NCI-H748 (cell line): ENCODE measurements at regions not wholly inside any gene's neighbourhood (a gene's known extent, or its start where the extent isn't known, plus 50 kb on each side); places are given as distances from the start of the nearest gene placed in this dataset.
"Not testable (repeated sequence)": the region's sequence is repeated elsewhere in the genome, so short reads cannot be mapped to it uniquely, and the experiment has no call there.

Experiments
- DNase-seq: peaks from one replicate; lab custom pipeline; 2025; ENCODE audit not compliant: unreplicated experiment; lab: John Stamatoyannopoulos, UW

DNA sequence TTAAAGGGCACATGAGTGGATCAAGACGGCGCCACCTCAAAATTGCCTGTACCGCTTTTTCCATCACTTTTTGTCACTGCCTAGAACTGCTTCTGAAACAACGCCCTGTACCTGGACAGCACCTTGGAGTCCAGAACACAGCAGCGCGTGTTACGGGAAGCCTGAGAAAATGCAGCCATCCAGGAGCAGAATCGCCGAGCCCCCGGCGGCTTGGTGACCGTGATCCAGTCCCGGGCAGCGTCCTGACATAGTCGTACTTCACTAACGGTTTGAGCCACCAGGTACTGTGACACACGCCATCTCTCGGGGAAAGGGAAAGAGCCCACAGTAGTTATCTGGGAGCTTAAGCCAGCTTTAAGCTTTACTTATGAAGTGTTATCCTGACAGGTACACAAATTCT, 168.9 kb upstream of the SALL3 start:
- DNase-seq, result no peak

DNA sequence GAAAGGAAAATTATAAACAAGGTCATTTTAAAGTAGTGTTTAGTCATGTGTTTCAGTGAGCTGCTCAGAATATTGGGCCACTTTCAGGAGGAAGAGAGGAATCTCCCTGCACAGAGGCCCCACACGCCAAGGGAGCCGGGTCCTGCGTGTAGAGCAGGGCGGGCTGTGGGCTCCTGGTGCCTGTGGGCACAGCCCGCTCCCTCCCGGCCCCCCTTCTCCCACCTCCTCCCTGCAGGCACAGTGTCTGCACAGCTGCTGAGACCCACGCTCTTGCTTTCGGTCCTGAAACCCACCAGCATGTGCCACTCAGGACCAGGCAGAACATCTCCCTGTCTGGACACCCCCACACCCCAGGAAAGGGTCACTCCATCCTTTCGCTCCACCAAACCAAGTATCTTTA, 167.6 kb upstream of the SALL3 start:
- no peak for DNase-seq

DNA sequence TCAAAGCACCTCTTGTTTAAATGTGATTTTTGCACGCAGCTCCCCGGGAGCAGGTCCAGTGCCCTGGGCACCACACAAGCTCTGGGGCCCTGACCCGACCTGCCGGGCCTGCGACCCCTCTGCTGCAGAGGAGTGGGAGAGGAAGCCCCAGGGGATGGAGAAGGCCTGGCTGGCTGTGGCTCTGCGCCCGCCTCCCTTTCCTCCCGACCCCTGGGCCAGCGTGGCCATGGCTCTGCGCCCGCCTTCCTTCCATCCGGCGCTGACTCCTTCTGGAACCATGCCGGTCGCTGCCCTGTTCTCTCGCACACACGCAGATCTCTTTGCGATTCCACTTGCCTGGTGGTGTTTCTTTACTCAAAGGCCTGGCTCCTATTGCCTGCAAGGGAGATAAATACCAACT, 166.5 kb upstream of the SALL3 start:
- DNase-seq, result no peak

DNA sequence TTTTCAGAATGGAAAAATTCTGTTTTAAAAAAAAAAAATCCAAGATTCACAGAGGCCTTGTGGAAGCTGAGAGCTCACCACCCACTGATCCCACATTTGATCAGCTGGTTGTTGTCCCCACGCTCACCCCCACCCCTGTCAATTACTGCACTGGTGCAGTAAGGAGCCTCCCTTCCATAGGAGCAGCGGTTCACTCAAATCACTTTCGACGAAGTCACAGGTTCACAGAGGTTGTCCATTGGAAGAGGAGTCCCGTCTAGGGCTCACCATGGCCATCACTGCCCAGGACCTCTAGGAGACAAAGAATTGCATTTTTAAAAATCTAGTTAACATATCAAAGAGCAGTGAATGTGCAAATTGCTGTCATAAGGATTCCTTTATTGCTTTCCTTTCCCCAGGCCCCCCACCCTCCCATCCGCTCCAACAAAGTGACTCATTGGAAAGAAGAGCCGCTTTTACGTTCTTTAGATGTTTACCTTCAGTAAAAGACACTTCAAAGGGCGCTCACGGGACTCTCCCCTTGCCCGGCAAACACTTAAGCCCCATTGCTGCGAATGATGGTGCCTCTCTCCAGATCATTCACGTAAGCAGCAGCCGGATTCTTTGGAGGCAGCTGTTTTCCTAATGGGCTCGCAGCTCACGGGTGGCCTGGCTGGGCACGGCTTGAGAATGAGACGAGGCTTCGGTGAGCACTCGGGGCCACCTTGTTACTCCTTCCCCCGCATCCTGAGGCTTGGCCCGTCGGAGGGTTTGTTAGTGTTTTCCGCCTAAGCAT, 165.5 kb upstream of the SALL3 start:
- peak; percentile 73 for DNase-seq

DNA sequence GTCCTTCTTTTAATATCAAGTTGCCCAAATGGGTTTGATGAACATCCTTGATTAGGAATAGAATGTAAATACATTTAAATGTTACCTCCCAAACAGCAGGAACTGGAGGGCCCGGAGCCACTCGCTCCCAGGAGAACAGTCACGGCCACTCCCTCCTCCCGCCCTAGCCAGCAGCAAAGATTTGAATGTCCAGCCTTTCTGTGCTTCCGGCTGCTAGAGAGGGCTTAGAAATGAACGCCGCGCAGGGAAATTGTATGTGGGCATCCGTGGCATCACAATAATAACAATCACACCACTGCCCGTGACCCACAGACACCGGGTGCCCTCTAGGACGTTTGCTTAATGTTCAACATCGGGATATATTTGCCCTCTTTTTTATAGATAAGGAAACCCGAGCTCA, 164.9 kb upstream of the SALL3 start:
- DNase-seq, result peak; percentile 70

DNA sequence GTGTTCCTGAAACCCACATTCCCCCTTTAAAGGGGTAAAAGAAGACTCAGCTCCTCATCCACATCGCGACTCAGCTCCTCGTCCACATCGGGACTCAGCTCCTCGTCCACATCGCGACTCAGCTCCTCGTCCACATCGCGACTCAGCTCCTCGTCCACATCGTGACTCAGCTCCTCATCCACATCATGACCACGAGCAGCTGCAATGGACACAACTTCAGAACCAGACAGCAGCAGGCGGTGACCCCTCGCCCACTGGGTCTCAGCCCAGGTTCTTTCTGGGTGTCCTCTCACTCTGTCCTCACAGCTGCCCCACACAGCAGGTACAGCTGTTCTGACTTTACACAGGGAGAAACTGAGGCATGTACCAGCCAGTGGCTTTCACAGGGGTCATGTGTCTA, 163.5 kb upstream of the SALL3 start:
- DNase-seq, result no peak

DNA sequence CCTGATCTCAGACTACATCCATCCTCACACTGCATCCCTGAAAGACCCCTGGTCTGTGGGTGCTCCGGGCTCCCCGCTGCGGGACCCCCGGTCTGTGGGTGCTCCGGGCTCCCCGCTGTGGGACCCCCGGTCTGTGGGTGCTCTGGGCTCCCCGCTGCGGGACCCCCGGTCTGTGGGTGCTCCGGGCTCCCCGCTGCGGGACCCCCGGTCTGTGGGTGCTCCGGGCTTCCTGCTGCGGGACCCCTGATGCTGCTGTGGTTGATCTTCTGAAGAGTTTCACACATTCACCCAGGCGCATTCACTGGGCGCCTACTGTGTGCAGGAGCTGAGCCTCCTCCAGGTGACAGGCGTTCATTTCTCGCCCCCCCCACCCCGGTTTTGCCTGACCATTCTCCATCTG, 162.7 kb upstream of the SALL3 start:
- DNase-seq, result no peak

DNA sequence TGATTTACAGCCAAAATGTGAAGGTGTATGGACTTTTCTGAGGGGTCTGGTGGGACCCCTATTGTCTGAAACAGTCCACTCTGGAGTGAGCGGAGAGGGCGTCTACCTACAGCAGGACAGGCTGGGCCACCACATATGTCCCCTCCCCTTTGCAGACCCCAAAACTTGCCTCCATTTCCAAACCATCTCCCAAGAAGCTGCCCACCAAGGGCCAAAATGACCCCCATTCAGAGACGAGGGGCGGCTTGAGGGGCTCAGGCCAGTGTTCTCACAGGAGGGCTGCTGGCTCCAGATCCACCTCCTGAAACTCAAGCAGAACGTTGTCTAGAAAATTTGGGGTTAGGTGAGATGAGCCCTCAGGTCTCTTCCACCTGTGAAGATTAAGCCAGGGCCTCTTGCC, 161.1 kb upstream of the SALL3 start:
- no peak for DNase-seq

DNA sequence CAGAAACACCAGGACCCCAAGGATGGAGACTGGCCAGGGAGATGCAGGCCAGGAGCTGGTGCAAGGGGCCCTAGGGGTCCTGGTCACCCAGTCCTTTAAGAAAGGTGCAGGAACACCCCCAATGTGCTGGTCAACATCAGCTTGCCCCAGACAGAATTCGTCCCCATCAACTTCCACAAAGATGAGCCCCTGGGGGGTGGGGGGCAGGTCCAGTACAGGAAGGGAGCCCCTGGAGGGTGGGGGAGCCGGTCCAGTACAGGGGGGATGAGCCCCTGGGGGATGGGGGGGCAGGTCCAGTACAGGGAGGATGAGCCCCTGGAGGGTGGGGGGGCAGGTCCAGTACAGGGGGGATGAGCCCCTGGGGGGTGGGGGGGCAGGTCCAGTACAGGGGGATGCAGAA, 160.7 kb upstream of the SALL3 start:
- no peak for DNase-seq

DNA sequence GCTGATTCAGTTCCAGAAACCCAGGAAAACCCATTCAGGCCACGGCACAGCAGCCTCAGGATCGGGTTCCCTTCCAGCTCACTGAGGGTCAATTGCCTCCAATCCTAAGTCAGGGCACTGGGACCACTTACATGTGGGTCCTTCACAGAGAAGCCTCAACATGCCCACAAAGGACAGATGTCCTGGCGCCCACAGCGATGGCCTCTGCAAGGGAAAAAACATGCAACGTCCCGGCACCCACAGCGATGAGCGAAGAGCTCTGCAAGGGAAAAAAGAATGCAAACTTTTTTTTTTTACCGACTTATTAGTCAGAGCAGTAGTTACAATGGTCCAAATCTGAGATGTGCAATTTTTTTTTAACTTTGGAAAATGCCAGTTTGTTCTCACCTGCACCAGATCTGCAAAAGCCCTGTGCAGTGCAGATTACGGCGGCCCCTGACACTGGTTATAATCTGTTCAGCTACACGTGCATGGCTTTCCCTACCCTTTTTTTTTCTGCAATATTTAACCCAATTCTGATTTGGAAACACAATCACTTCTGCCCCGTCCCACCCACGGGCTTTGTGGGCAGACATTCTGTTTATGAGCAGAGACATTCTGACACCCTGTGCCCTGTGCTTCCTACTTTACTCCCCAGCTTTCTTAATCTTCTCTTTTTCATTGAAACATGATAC, 159.3 kb upstream of the SALL3 start:
- DNase-seq, result no peak

DNA sequence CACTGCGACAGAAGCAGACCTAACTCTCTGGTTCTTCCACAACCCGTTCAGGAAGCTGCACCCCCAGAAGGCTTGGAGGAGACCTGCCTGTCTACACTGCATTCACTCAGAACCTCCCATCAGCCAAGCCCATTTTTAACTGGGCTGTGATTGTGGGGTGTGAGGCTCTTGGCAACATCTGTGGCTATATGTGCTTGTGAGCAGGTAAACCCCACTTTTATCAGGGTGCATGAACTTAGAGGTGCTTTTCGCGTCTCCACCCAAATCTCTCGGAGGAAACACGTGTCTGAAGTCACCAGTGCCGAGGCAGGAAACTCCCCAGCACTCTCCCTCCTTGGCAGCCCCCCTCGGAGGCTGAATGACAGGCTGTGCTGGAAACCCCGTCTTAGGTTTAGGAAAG, 158.2 kb upstream of the SALL3 start:
- DNase-seq, result no peak

DNA sequence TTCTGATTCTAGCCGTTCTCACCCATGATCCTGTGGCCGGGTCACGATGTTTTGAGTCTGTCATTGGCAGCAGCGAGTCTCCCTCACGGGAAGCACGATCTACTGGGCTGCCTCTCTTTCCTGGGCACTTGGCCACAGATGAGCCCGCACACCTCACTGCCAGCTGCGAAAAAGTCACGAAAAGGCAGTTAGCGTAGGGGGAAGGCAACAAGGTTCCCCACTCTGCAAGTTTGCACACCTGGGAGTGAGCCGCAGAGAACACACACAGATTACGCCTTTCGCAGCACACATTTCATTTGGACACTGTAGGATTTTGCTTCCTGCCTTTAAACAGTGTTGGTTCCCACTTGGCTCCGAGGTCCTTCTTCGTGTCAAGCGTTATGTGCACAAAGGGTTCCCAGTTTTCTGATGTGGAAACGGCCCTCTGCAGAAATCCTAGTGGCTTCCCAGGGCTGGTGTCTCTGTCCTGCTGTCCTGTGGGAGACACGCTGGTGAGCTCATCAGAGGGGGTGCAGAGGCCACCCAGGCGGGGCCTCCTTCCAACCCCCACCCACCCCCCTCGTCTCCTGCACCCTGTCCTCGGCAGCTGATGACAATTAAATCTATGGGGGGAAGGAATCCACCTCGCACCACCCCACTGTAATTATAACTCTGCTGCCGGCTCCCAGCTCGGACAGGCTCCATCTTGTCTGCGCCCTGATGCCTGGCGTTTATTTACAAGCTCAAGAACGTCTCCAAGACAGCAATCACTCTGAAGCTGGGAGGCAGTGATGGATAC, 157.3 kb upstream of the SALL3 start:
- DNase-seq, result no peak

DNA sequence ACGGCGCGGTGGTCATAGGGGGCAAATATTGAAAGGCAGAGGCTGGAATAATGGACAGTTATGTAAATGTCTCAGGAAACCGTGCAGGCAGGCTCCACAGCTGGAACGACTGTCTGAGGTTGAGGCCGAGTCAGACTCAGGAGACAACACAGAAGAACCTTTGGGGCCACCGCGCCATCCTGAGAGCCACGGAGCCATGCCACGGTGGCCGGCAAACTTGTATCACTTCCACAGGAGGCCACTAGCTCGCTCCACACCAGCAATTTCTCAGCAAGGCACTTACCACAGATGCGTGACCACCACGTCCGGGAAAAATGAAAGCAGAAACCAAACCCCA, 156.7 kb upstream of the SALL3 start:
- no peak for DNase-seq

DNA sequence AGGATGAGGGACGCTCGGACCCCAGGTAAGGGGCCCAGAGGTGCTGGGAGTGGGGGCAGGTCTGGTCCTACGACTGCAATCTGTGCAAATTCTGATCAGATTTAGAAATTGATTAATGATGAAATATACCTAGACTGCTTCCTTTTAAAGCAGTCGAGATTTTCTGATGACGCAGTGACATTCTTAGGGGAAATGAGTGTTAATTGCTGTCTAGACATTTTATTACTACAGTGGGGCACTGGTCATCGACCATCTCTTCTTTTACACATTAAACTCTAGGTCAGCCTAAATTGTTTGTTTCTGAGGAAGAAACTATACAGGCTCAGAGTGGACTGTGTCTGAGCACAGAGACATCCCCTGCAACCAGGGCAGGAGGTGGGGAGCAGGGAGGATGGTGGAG, 154.4 kb upstream of the SALL3 start:
- DNase-seq, result no peak

DNA sequence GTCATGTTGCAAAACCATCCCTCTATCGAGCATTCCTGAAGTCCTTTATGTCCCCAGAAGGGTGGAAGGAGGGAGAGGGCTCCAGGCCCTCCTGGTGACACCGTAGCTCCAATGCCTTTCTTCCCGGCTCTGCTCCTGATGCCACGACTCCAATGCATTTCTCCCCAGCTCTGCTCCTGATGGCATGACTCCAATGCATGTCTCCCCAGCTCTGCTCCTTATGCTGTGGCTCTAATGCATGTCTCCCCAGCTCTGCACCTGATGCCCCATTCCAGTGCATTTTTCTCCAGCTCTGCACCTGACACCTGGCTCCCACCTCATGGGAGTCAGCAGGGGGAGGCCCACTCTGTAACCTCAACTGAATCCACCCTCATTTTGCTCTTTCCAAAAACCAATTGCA, 153.0 kb upstream of the SALL3 start:
- DNase-seq, result no peak

DNA sequence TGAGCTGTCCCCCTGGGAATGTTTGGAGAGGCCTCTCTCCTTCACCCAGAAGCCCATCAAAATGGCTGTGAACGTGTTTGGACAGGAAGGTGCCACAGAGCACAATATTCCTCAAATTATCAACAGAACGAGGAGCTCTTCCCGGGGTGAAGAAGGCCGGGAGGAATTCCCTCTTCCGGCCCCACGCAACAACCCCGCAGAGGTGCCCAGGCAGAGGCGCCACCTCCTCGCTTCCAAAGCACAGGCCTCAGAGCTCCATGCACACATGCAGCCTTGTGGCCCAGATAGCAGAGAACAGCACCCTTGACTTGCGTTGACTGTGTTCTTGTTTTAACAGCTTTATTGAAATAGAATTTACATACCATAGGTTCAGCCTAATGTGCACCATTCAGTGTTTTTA, 152.5 kb upstream of the SALL3 start:
- no peak for DNase-seq

DNA sequence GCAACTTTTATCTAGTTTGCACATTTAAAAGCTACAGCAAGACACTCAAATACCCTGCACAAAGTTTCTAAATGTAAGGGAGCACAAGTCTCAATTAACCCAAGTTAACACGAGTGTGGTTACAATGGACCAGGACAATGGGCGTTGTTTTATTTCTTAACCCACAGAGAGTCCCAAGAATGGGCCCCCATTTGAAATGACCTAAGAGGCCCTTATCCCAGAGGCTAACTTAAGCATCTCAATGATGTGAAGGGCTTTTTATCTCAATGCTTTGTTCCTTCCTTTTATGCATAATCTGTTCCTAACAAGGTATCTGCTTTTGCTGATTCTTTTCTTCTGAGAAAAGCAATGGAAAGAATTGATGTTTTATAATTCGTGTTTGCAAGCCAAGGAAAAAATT, 151.5 kb upstream of the SALL3 start:
- DNase-seq, result no peak

DNA sequence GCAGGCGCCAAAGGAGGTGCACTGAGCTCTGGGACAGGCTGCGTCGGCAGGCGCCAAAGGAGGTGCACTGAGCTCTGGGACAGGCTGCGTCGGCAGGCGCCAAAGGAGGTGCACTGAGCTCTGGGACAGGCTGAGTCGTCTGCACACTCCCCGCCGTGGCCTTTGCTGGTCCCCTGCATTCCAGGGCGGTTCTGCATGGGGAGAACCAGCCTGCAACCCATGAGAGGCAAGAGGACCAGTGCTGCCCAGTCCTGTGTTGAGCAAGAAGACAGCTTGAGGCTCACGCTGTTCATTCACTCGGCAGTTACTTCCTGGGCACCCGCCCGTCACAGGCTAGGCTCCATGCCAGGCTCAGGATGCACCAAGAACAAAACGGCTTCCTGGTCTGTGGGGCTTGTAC, 150.6 kb upstream of the SALL3 start:
- DNase-seq, result not testable (repeated sequence)

DNA sequence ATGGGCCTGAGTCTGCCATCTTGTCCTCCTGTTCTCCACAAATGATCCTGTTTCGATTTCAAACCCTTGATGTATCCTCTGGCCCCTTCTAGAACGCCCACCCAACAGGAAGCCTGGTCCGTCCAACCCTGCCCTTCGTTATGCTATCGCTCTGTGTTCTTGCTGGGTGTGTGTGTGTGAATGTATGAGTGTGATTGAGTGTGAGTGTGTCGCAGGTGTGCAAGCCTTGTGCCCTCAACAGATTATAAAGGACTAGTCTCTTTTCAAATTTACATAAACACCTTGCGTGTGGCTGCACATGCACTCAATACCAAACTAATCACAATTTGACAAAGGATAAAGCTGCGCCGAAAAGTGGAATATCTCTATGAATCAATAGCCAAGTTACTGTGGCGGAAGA, 149.5 kb upstream of the SALL3 start:
- DNase-seq, result no peak

DNA sequence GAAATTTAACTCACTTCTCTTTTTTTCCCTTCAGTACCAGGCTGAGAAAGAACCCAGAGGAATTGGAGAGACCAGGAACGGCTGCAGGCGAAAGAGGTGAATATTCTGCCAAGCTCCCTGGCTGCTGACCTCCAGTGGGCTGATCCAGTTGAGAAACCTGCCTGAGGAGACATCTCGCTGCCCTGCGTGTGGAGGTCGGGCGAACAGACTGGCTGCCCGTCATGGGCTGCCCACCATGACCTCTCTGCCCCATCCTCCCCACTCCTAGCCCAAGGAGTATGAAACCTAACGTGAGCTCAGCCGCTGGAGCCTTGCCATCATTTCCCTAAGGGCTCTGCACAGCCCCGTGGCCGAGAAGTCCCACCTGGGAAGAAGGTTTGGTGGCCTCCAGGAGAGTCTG, 148.8 kb upstream of the SALL3 start:
- DNase-seq, result no peak

DNA sequence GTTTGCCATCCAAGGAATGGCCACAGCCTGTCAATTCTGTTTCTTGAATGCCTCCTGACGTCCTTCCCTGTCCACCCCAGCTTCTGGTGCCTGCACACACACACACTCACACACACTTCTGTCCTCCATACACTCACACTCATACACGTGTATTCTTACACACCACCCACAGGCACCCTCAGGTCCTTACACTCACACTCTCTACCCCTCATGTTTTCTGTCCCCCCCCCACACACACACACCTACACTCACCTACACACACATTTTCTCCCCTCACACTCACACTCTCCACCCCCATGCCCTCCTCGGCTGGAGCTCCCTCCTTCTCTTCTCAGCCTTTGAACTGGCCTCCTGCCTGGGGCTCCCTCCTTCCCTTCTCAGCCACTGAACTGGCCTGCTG, 148.0 kb upstream of the SALL3 start:
- no peak for DNase-seq

DNA sequence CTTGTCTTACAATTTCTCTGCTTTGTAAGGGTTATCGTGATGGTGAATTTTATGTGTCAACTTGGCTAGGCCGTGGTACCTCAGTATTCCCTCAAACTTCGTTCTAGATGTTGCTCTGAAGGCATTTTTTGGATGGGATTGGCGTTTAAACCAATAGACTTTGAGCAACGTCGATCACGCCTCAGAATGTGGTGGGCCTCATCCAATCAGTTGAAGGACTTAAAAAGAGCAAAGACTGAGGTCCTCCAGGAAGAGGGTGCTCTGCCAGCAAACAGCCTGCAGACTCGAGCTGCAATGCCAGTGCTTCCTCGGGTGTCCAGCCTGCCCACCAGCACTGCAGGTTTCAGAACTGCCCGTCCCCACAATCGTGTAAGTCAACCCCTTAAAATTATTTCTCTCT, 145.8 kb upstream of the SALL3 start:
- DNase-seq, result no peak
